ENCODE measurements at regions not wholly inside any gene's neighbourhood (a gene's known extent, or its start where the extent isn't known, plus 50 kb on each side); places are given as distances from the start of the nearest gene placed in this dataset.

- TF ChIP-seq ZFP62 (CRISPR knock-in tag; IDR thresholded peaks at IDR 0.05) (no peak), CTCF (CRISPR knock-in tag; IDR thresholded peaks at IDR 0.05) (no peak), RELA (CRISPR knock-in tag; IDR thresholded peaks at IDR 0.05) (no peak), KDM2A (CRISPR knock-in tag; IDR thresholded peaks at IDR 0.05; ENCODE audit: borderline replicate concordance, low read depth) (no peak), ZMYM4 (CRISPR knock-in tag; IDR thresholded peaks at IDR 0.05) (no peak), HMG20A (CRISPR knock-in tag; IDR thresholded peaks at IDR 0.05; ENCODE audit: borderline replicate concordance) (no peak), NR3C1 (CRISPR knock-in tag; IDR thresholded peaks at IDR 0.05) (no peak)
- TF ChIP-seq, protein P1, sequence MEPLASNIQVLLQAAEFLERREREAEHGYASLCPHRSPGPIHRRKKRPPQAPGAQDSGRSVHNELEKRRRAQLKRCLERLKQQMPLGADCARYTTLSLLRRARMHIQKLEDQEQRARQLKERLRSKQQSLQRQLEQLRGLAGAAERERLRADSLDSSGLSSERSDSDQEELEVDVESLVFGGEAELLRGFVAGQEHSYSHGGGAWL (CRISPR knock-in tag; IDR thresholded peaks at IDR 0.05), result no peak
- TF ChIP-seq, protein P2, sequence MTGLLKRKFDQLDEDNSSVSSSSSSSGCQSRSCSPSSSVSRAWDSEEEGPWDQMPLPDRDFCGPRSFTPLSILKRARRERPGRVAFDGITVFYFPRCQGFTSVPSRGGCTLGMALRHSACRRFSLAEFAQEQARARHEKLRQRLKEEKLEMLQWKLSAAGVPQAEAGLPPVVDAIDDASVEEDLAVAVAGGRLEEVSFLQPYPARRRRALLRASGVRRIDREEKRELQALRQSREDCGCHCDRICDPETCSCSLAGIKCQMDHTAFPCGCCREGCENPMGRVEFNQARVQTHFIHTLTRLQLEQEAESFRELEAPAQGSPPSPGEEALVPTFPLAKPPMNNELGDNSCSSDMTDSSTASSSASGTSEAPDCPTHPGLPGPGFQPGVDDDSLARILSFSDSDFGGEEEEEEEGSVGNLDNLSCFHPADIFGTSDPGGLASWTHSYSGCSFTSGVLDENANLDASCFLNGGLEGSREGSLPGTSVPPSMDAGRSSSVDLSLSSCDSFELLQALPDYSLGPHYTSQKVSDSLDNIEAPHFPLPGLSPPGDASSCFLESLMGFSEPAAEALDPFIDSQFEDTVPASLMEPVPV (CRISPR knock-in tag; IDR thresholded peaks at IDR 0.05), result no peak
These were observed 854.0 kb upstream of the GCFC2 start for GRCh38 chr2:76564734-76565133.
